CD14-positive monocyte (primary cell): ENCODE measurements at regions not wholly inside any gene's neighbourhood (a gene's known extent, or its start where the extent isn't known, plus 50 kb on each side); places are given as distances from the start of the nearest gene placed in this dataset.

Experiments
- DNase-seq, 3 donors: peaks; one replicate each; pipeline ENCODE4 v3.0.0-alpha.2; 2011 to 2022
- H2AFZ ChIP-seq: 2 replicates; pipeline ENCODE4 v1.6.0; 2012; ENCODE audit warnings: mild to moderate bottlenecking, low read depth, low read length, inconsistent platforms; ENCODE audit not compliant: insufficient read depth, poor library complexity, severe bottlenecking
- H3K27ac ChIP-seq, 2 donors: 1 replicate in 1 of 2; 2 replicates in 1 of 2; pipeline ENCODE4 v1.5.1; 2012 to 2013; ENCODE audit warnings: low read length in 2 of 2, control low read depth in 1 of 2, inconsistent platforms in 1 of 2, low read depth in 1 of 2, mild to moderate bottlenecking in 1 of 2
- H3K27me3 ChIP-seq, 2 donors: one replicate each; pipeline versions ENCODE4 v1.6.0 to v1.6.1; 2011 to 2013; ENCODE audit warnings: low read length in 2 of 2; ENCODE audit not compliant: control insufficient read depth in 2 of 2, insufficient read depth in 2 of 2
- H3K36me3 ChIP-seq, 2 donors: replicated peaks in 1 of 2; 1 replicate in 1 of 2; 2 replicates in 1 of 2; pipeline versions ENCODE4 v1.5.1 to v1.6.1; 2012 to 2013; ENCODE audit warnings: low read length in 2 of 2, control low read depth in 1 of 2, inconsistent platforms in 1 of 2, mild to moderate bottlenecking in 1 of 2; ENCODE audit not compliant: insufficient read depth in 2 of 2, control insufficient read depth in 1 of 2
- H3K4me1 ChIP-seq, 2 donors: 1 replicate in 1 of 2; 2 replicates in 1 of 2; pipeline versions ENCODE4 v1.5.1 to v1.6.1; 2012 to 2013; ENCODE audit warnings: low read length in 2 of 2, control low read depth in 1 of 2, inconsistent platforms in 1 of 2, mild to moderate bottlenecking in 1 of 2, moderate library complexity in 1 of 2; ENCODE audit not compliant: insufficient read depth in 2 of 2, control insufficient read depth in 1 of 2
- H3K4me2 ChIP-seq: replicated peaks from 2 replicates; pipeline ENCODE3; 2012; ENCODE audit warnings: low read length, moderate library complexity, mild to moderate bottlenecking; ENCODE audit not compliant: poor library complexity, severe bottlenecking; ENCODE audit errors: extremely low read depth
- H3K4me3 ChIP-seq, 3 experiments: fragments of 200-600 bp in 1 of 3; sonication (generic) in 1 of 3; replicated peaks in 1 of 3; 1 replicate in 2 of 3; 2 replicates in 1 of 3; pipeline ENCODE4 v1.5.1; 2011 to 2013; ENCODE audit warnings: low read length in 3 of 3, mild to moderate bottlenecking in 3 of 3, control low read depth in 2 of 3, low read depth in 2 of 3, inconsistent platforms in 1 of 3, moderate library complexity in 1 of 3
- H3K79me2 ChIP-seq: 2 replicates; pipeline ENCODE4 v1.6.0; 2012; ENCODE audit warnings: mild to moderate bottlenecking, control low read depth, inconsistent platforms, low read length, moderate library complexity; ENCODE audit not compliant: insufficient read depth
- H3K9ac ChIP-seq: 2 replicates; pipeline ENCODE4 v1.6.0; 2017; ENCODE audit warnings: low read length, mild to moderate bottlenecking; ENCODE audit not compliant: insufficient read depth, poor library complexity, severe bottlenecking
- H3K9me3 ChIP-seq, 2 donors: replicated peaks in 1 of 2; 1 replicate in 1 of 2; 2 replicates in 1 of 2; pipeline versions ENCODE4 v1.5.1 to v1.6.1; 2012 to 2013; ENCODE audit warnings: low read length in 2 of 2, control low read depth in 1 of 2; ENCODE audit not compliant: control insufficient read depth in 1 of 2, insufficient read depth in 1 of 2
- H4K20me1 ChIP-seq: 2 replicates; pipeline ENCODE4 v1.6.0; 2012; ENCODE audit warnings: mild to moderate bottlenecking, low read length, control low read depth, moderate library complexity; ENCODE audit not compliant: insufficient read depth
- H3K27ac Mint-ChIP-seq, 7 donors: one replicate each; pipeline ENCODE4 v1.8.0; 2020; ENCODE audit warnings: mild to moderate bottlenecking in 7 of 7, mixed read lengths in 7 of 7, moderate library complexity in 6 of 7, inconsistent platforms in 2 of 7
- H3K27me3 Mint-ChIP-seq, 3 donors: one replicate each; pipeline ENCODE4 v1.8.0; 2021 to 2022; ENCODE audit warnings: low read depth in 3 of 3, mild to moderate bottlenecking in 3 of 3, mixed read lengths in 3 of 3, moderate library complexity in 3 of 3, inconsistent platforms in 1 of 3
- H3K36me3 Mint-ChIP-seq, 2 donors: one replicate each; pipeline ENCODE4 v1.8.0; 2020; ENCODE audit warnings: mixed read lengths in 2 of 2, inconsistent platforms in 1 of 2, mild to moderate bottlenecking in 1 of 2
- H3K4me1 Mint-ChIP-seq: one replicate; pipeline ENCODE4 v1.8.0; 2020; ENCODE audit warnings: mild to moderate bottlenecking, mixed read lengths
- H3K4me3 Mint-ChIP-seq, 2 donors: one replicate each; pipeline ENCODE4 v1.8.0; 2020; ENCODE audit warnings: mild to moderate bottlenecking in 2 of 2, mixed read lengths in 2 of 2, moderate library complexity in 1 of 2
- H3K9me3 Mint-ChIP-seq, 7 donors: one replicate each; pipeline ENCODE4 v1.8.0; 2020 to 2022; ENCODE audit warnings: mixed read lengths in 7 of 7, mild to moderate bottlenecking in 6 of 7, moderate library complexity in 6 of 7, inconsistent platforms in 2 of 7
- CTCF ChIP-seq: fragments of 200-600 bp; IDR thresholded peaks from one replicate; pipeline ENCODE4 v1.8.0; 2022; ENCODE audit warnings: antibody characterized with exemption, mild to moderate bottlenecking
- WGBS: methylation state at CpG from one replicate; pipeline ENCODE4 v1.1.5; 2013; ENCODE audit warnings: missing lambda C conversion rate; ENCODE audit not compliant: insufficient coverage; 5-methylcytosine and 5-hydroxymethylcytosine counted together
- intact Hi-C, 2 donors: fragments of 100-400 bp; cut with micrococcal nuclease; formaldehyde crosslinking; loops; one replicate each; pipeline versions ENCODE4 v1.15.0 to v1.15.1; 2023

- no peaks in the 10 kb centered on the region for H3K9me3 ChIP-seq
- peak overlapping the region in 2 of 7 donors; percentile 26 to 31 for H3K27ac Mint-ChIP-seq
- no peak overlapping the region for H3K4me3 Mint-ChIP-seq
- peaks cover 34% of the 10 kb centered on the region for H3K4me1 Mint-ChIP-seq
- no peak overlapping the region for H3K9ac ChIP-seq
- H3K4me1 ChIP-seq = peaks cover 25 to 31% of the 10 kb centered on the region in 2 donors
- no peaks in the 10 kb centered on the region for H3K9me3 Mint-ChIP-seq
- no peak for DNase-seq
- H3K27me3 Mint-ChIP-seq = peaks cover 1 to 2% (median 2%) of the 10 kb centered on the region in 3 donors
- H4K20me1 ChIP-seq = no peaks in the 10 kb centered on the region
- no peaks in the 10 kb centered on the region for H3K79me2 ChIP-seq
- intact Hi-C loops = loop anchor here in 1 of 2 donors (10.0 kb wide), 1 partner anchor 62 kb away; no protein-coding TSS in a partner anchor
- 50% methylated on average over 2 of the region's 5 CpGs for WGBS
- H3K36me3 ChIP-seq = no peaks in the 10 kb centered on the region
- H3K27me3 ChIP-seq = no peaks in the 10 kb centered on the region
- H3K27ac ChIP-seq = no peak overlapping the region
- no peak for TF ChIP-seq CTCF
- no peak overlapping the region for H3K4me2 ChIP-seq
- H3K4me3 ChIP-seq = no peak overlapping the region
- peak overlapping the region; percentile 10 for H2AFZ ChIP-seq
- H3K36me3 Mint-ChIP-seq = no peaks in the 10 kb centered on the region
These were observed 193.5 kb upstream of the EEA1 start for GRCh38 chr12:93122569-93123091.

- no peaks in the 10 kb centered on the region for H3K36me3 Mint-ChIP-seq
These were observed 196.0 kb upstream of the EEA1 start for GRCh38 chr12:93125126-93125525.

More at GRCh38 chr12:93125126-93125525, 196.0 kb upstream of the EEA1 start:
- Mint-ChIP-seq H3K27me3 (peaks cover 1 to 2% (median 2%) of the 10 kb centered on the region in 3 donors), H3K27ac (no peak overlapping the region), H3K9me3 (no peaks in the 10 kb centered on the region), H3K4me3 (no peak overlapping the region), H3K4me1 (peaks cover 48% of the 10 kb centered on the region)
- Histone ChIP-seq H3K9me3 (no peaks in the 10 kb centered on the region), H3K9ac (no peak overlapping the region), H3K27ac (no peak overlapping the region), H3K27me3 (no peaks in the 10 kb centered on the region), H3K4me3 (no peak overlapping the region), H3K36me3 (no peaks in the 10 kb centered on the region), H3K4me2 (no peak overlapping the region), H4K20me1 (no peaks in the 10 kb centered on the region), H3K4me1 (peaks cover 44 to 50% of the 10 kb centered on the region in 2 donors), H3K79me2 (no peaks in the 10 kb centered on the region), H2AFZ (no peak overlapping the region)
- intact Hi-C loops = loop anchor here (5.0 to 10.0 kb wide), 2 partner anchors 33 to 60 kb away; no protein-coding TSS in a partner anchor
- no peak for DNase-seq
- no CpG with 5 or more reads among the region's 1 CpG for WGBS
- no peak for TF ChIP-seq CTCF
